ENCODE measurements at regions not wholly inside any gene's neighbourhood (a gene's known extent, or its start where the extent isn't known, plus 50 kb on each side); places are given as distances from the start of the nearest gene placed in this dataset.

DNA sequence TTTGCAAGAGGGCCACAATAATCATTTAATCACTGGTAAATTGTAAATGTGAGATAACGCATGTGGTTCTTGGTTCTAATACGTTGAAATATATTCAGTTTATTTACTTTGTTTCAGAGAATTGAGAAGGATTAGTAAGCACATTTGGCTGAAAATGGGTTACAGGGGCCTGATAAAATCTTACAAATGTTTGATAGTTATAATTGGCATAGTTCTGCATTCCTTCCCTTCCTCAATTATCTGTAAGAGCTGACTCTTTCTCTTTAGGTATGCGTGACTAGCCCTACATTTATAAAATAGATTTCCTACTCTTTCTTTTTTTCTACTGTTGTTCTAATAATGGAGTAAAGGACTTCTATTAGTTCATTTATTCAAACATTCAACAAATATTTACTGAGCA is 685.2 kb downstream of the NUP35 start (continued):
- TF ChIP-seq SMC3 (IDR thresholded peaks at IDR 0.05; ENCODE audit: low read depth, low read length) (no peak), JUND (IDR thresholded peaks at IDR 0.05) (no peak)

DNA sequence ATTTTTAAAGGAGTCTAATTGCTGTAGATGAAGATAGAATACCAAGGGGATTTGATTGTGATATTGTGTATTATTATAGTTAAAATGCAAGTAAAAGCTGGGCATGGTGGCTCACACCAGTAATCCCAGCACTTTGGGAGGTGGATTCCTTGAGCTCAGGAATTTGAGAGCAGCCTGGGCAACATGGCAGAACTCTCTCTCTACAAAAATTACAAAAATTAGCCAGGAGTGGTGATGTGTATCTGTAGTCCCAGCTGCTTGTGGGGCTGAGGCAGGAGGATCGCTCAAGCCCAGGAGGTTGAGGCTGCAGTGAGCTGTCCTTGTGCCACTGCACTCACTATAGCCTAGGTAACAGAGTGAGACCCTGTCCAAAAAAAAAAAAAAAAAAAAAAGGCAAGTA is 687.0 kb downstream of the NUP35 start:
- TF ChIP-seq, protein P1, sequence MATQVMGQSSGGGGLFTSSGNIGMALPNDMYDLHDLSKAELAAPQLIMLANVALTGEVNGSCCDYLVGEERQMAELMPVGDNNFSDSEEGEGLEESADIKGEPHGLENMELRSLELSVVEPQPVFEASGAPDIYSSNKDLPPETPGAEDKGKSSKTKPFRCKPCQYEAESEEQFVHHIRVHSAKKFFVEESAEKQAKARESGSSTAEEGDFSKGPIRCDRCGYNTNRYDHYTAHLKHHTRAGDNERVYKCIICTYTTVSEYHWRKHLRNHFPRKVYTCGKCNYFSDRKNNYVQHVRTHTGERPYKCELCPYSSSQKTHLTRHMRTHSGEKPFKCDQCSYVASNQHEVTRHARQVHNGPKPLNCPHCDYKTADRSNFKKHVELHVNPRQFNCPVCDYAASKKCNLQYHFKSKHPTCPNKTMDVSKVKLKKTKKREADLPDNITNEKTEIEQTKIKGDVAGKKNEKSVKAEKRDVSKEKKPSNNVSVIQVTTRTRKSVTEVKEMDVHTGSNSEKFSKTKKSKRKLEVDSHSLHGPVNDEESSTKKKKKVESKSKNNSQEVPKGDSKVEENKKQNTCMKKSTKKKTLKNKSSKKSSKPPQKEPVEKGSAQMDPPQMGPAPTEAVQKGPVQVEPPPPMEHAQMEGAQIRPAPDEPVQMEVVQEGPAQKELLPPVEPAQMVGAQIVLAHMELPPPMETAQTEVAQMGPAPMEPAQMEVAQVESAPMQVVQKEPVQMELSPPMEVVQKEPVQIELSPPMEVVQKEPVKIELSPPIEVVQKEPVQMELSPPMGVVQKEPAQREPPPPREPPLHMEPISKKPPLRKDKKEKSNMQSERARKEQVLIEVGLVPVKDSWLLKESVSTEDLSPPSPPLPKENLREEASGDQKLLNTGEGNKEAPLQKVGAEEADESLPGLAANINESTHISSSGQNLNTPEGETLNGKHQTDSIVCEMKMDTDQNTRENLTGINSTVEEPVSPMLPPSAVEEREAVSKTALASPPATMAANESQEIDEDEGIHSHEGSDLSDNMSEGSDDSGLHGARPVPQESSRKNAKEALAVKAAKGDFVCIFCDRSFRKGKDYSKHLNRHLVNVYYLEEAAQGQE (IDR thresholded peaks at IDR 0.05; ENCODE audit: low read depth, low read length) = no peak
- Histone ChIP-seq H3K4me1 (ENCODE audit: control insufficient read depth in 1 of 2, insufficient read depth in 2 of 2, low read depth in 1 of 2, low read length in 1 of 2) (no peaks in the 10 kb centered on the region; a peak in 1 of 4 replicates), H3K36me3 (replicated peaks in 1 of 2; ENCODE audit: control insufficient read depth in 1 of 2, insufficient read depth in 2 of 2, low read length in 1 of 2) (no peaks in the 10 kb centered on the region), H3K79me2 (ENCODE audit: insufficient read depth) (no peaks in the 10 kb centered on the region), H3K4me2 (no peak overlapping the region), H3K4me3 (ENCODE audit: low read depth in 2 of 2, low read length in 1 of 2) (no peak overlapping the region), H3K9me3 (no peaks in the 10 kb centered on the region), H3K9ac (no peak overlapping the region), H2AFZ (ENCODE audit: low read depth) (no peak overlapping the region), H4K20me1 (ENCODE audit: insufficient read depth) (no peaks in the 10 kb centered on the region), H3F3A (replicated peaks; ENCODE audit: insufficient read depth) (no peaks in the 10 kb centered on the region), H3K9me2 (no peaks in the 10 kb centered on the region), H3K27me3 (ENCODE audit: insufficient read depth) (no peaks in the 10 kb centered on the region), H3K27ac (ENCODE audit: low read depth in 2 of 2, low read length in 1 of 2) (no peak overlapping the region)
- WGBS (ENCODE audit: low lambda C conversion rate) = 88% methylated on average over 1 of the region's 1 CpG
- DNase-seq = no peak
- ChIA-PET CTCF (no interaction called here), POLR2A (no interaction called here)

DNA sequence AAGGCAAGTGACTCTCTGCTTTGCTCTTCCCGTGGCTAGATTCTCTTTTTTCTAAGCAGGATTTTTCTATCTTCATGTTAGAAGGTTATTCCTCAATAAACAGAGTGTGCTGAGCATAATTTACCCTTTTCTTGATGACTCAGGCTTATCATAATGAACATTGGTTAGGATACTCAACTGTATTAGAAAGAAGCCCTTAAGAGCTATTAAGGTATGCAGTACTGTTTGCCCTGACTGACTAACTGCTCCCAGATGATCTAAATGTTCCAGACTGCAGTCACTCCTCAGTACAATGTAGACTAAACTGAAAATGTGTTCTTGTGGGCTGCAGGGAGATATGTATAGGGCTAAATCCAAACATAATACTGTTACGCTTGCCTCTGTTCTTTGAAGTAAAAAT is 687.8 kb downstream of the NUP35 start:
- Histone ChIP-seq H4K20me1 (ENCODE audit: insufficient read depth) (no peaks in the 10 kb centered on the region), H3K4me3 (ENCODE audit: low read depth in 2 of 2, low read length in 1 of 2) (no peak overlapping the region), H2AFZ (ENCODE audit: low read depth) (no peak overlapping the region), H3K4me1 (ENCODE audit: control insufficient read depth in 1 of 2, insufficient read depth in 2 of 2, low read depth in 1 of 2, low read length in 1 of 2) (no peaks in the 10 kb centered on the region; a peak in 1 of 4 replicates), H3K27me3 (ENCODE audit: insufficient read depth) (no peaks in the 10 kb centered on the region), H3K9me3 (no peaks in the 10 kb centered on the region), H3K9me2 (no peaks in the 10 kb centered on the region), H3K9ac (no peak overlapping the region), H3K36me3 (replicated peaks in 1 of 2; ENCODE audit: control insufficient read depth in 1 of 2, insufficient read depth in 2 of 2, low read length in 1 of 2) (no peaks in the 10 kb centered on the region), H3K27ac (ENCODE audit: low read depth in 2 of 2, low read length in 1 of 2) (no peak overlapping the region), H3K79me2 (ENCODE audit: insufficient read depth) (no peaks in the 10 kb centered on the region), H3K4me2 (no peak overlapping the region), H3F3A (replicated peaks; ENCODE audit: insufficient read depth) (no peaks in the 10 kb centered on the region)
- CTCF ChIA-PET = no interaction called here
- POLR2A ChIA-PET = no interaction called here
- DNase-seq = no peak
- 52% methylated on average over 2 of the region's 2 CpGs for WGBS (ENCODE audit: low lambda C conversion rate)
- TF ChIP-seq, protein P1 (IDR thresholded peaks at IDR 0.05; ENCODE audit: low read depth, low read length) = no peak
- TF ChIP-seq ELF1 (IDR thresholded peaks at IDR 0.05) = no peak
- no peak for TF ChIP-seq FOXM1 (IDR thresholded peaks at IDR 0.05; ENCODE audit: low read depth)
- TF ChIP-seq, protein P2, sequence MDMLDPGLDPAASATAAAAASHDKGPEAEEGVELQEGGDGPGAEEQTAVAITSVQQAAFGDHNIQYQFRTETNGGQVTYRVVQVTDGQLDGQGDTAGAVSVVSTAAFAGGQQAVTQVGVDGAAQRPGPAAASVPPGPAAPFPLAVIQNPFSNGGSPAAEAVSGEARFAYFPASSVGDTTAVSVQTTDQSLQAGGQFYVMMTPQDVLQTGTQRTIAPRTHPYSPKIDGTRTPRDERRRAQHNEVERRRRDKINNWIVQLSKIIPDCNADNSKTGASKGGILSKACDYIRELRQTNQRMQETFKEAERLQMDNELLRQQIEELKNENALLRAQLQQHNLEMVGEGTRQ (IDR thresholded peaks at IDR 0.05; ENCODE audit: borderline replicate concordance, low read depth, low read length) = no peak
- no peak for TF ChIP-seq EP300 (IDR thresholded peaks at IDR 0.05; ENCODE audit: borderline replicate concordance in 1 of 2, low read depth in 1 of 2, low read length in 1 of 2)
- TF ChIP-seq, protein P3, sequence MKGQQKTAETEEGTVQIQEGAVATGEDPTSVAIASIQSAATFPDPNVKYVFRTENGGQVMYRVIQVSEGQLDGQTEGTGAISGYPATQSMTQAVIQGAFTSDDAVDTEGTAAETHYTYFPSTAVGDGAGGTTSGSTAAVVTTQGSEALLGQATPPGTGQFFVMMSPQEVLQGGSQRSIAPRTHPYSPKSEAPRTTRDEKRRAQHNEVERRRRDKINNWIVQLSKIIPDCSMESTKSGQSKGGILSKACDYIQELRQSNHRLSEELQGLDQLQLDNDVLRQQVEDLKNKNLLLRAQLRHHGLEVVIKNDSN (IDR thresholded peaks at IDR 0.05; ENCODE audit: borderline replicate concordance, low read depth) = no peak
- no peak for TF ChIP-seq MXI1 (IDR thresholded peaks at IDR 0.05; ENCODE audit: low read depth, low read length)
- no peak for TF ChIP-seq RXRA (IDR thresholded peaks at IDR 0.05; ENCODE audit: borderline replicate concordance, low read depth)
- no peak for TF ChIP-seq RAD21 (IDR thresholded peaks at IDR 0.05; ENCODE audit: low read length)
- TF ChIP-seq, protein P4, sequence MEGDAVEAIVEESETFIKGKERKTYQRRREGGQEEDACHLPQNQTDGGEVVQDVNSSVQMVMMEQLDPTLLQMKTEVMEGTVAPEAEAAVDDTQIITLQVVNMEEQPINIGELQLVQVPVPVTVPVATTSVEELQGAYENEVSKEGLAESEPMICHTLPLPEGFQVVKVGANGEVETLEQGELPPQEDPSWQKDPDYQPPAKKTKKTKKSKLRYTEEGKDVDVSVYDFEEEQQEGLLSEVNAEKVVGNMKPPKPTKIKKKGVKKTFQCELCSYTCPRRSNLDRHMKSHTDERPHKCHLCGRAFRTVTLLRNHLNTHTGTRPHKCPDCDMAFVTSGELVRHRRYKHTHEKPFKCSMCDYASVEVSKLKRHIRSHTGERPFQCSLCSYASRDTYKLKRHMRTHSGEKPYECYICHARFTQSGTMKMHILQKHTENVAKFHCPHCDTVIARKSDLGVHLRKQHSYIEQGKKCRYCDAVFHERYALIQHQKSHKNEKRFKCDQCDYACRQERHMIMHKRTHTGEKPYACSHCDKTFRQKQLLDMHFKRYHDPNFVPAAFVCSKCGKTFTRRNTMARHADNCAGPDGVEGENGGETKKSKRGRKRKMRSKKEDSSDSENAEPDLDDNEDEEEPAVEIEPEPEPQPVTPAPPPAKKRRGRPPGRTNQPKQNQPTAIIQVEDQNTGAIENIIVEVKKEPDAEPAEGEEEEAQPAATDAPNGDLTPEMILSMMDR (IDR thresholded peaks at IDR 0.05) = no peak
- no peak for TF ChIP-seq GABPA (IDR thresholded peaks at IDR 0.05; ENCODE audit: low read depth)
- no peak for TF ChIP-seq YY1 (IDR thresholded peaks at IDR 0.05; ENCODE audit: low read depth)
- TF ChIP-seq NFIC (IDR thresholded peaks at IDR 0.05; ENCODE audit: borderline replicate concordance) = no peak
- no peak for TF ChIP-seq NRF1 (IDR thresholded peaks at IDR 0.05; ENCODE audit: low read depth, low read length)
- TF ChIP-seq CHD2 (IDR thresholded peaks at IDR 0.05; ENCODE audit: low read length, partially characterized antibody) = no peak

All from SK-N-SH (cell line).